ENCODE measurements at regions not wholly inside any gene's neighbourhood (a gene's known extent, or its start where the extent isn't known, plus 50 kb on each side); places are given as distances from the start of the nearest gene placed in this dataset.

DNA sequence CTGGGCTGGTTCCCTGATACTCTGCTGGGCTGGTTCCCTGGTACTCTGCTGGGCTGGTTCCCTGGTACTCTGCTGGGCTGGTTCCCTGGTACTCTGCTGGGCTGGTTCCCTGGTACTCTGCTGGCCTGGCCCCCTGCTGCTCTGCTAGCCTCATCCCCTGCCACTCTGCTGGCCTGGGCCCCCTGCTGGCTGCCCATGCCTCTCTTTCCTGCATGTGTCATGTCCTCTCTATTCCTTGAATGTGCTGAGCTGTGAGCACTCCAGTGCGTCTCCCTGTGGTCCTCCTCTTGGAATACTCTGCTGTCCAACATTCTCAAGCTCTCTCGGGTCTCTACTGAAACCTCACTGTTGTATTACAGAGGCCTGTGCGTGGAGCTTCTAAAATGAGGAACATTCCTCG, 216.3 kb downstream of the RNF144A start:
- TF ChIP-seq EZH2phosphoT487 (IDR thresholded peaks at IDR 0.05; ENCODE audit: borderline replicate concordance, low read length), result no peak
- TF ChIP-seq, protein P1, sequence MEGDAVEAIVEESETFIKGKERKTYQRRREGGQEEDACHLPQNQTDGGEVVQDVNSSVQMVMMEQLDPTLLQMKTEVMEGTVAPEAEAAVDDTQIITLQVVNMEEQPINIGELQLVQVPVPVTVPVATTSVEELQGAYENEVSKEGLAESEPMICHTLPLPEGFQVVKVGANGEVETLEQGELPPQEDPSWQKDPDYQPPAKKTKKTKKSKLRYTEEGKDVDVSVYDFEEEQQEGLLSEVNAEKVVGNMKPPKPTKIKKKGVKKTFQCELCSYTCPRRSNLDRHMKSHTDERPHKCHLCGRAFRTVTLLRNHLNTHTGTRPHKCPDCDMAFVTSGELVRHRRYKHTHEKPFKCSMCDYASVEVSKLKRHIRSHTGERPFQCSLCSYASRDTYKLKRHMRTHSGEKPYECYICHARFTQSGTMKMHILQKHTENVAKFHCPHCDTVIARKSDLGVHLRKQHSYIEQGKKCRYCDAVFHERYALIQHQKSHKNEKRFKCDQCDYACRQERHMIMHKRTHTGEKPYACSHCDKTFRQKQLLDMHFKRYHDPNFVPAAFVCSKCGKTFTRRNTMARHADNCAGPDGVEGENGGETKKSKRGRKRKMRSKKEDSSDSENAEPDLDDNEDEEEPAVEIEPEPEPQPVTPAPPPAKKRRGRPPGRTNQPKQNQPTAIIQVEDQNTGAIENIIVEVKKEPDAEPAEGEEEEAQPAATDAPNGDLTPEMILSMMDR (IDR thresholded peaks at IDR 0.05; ENCODE audit: low read depth, low read length, poor library complexity, severe bottlenecking), result peak; percentile 26
- Histone ChIP-seq H3K4me3 (ENCODE audit: low read length) (no peak overlapping the region), H3K9me2 (replicated peaks; ENCODE audit: control insufficient read depth, low read length) (no peaks in the 10 kb centered on the region), H3K79me2 (ENCODE audit: control insufficient read depth, low read length) (no peaks in the 10 kb centered on the region), H4K20me1 (ENCODE audit: control insufficient read depth, insufficient read depth, low read depth, low read length) (no peaks in the 10 kb centered on the region), H3K4me2 (ENCODE audit: low read length) (no peak overlapping the region), H3K27ac (ENCODE audit: low read depth, low read length) (no peak overlapping the region), H3K36me3 (ENCODE audit: control insufficient read depth, low read length) (no peaks in the 10 kb centered on the region), H3F3A (ENCODE audit: control insufficient read depth, insufficient read depth) (no peaks in the 10 kb centered on the region; the same call in 1 of the 2 replicates), H3K9me3 (ENCODE audit: control insufficient read depth, insufficient read depth, low read length) (no peaks in the 10 kb centered on the region), H3K4me1 (ENCODE audit: control insufficient read depth, low read length) (peaks cover 2% of the 10 kb centered on the region; the same call in 1 of the 2 replicates), H3K27me3 (ENCODE audit: control insufficient read depth, low read length) (peaks cover 3% of the 10 kb centered on the region; the same call in 1 of the 2 replicates)

DNA sequence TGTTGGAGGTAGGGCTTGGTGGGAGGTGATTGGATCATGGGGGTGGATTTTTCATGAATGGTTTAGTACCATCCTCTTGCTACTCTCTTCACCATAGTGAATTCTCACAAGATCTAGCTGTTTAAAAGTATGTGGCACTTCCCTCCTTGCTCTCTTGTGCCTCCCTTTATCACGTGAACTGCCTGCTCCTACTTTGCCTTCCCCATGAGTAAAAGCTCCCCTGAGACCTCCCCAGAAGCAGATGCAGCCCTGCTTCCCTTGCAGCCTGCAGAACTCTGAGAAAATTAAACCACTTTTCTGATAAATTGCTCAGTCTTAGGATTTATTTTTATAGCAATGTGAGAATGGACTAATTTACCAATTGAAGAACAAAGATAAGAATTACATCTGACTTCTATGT, 223.1 kb downstream of the RNF144A start:
- Histone ChIP-seq H3K4me1 (ENCODE audit: control insufficient read depth, low read length) (no peaks in the 10 kb centered on the region), H3K36me3 (ENCODE audit: control insufficient read depth, low read length) (no peaks in the 10 kb centered on the region), H3K4me2 (ENCODE audit: low read length) (no peak overlapping the region), H3K4me3 (ENCODE audit: low read length) (no peak overlapping the region), H3K9me2 (replicated peaks; ENCODE audit: control insufficient read depth, low read length) (no peaks in the 10 kb centered on the region), H3F3A (ENCODE audit: control insufficient read depth, insufficient read depth) (no peaks in the 10 kb centered on the region), H4K20me1 (ENCODE audit: control insufficient read depth, insufficient read depth, low read depth, low read length) (no peaks in the 10 kb centered on the region), H3K27ac (ENCODE audit: low read depth, low read length) (no peak overlapping the region), H3K27me3 (ENCODE audit: control insufficient read depth, low read length) (peaks cover 3% of the 10 kb centered on the region; the same call in 1 of the 2 replicates), H3K9me3 (ENCODE audit: control insufficient read depth, insufficient read depth, low read length) (no peaks in the 10 kb centered on the region), H3K79me2 (ENCODE audit: control insufficient read depth, low read length) (no peaks in the 10 kb centered on the region)
- no peak for TF ChIP-seq EZH2phosphoT487 (IDR thresholded peaks at IDR 0.05; ENCODE audit: borderline replicate concordance, low read length)
- TF ChIP-seq, protein P1 (IDR thresholded peaks at IDR 0.05; ENCODE audit: low read depth, low read length, poor library complexity, severe bottlenecking), result no peak

DNA sequence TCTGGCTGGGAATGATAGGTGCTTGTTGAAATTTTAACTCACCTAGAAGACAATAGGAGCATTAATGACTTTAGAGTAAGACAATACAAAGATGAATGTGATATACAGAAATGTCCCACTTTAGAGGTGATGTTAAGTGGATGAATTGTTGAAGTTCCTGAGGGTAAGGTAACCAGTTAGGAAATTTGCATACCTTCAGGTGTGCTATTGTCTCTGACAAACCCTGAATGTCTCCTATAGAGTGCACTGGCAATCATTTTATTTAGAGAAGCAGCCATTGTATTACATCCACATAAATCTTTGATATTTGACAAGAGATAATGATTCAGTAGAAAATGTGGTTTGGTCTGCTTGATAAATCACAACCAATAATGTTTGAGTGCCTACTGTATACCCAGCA, 228.5 kb downstream of the RNF144A start:
- Histone ChIP-seq H3K4me2 (ENCODE audit: low read length) (no peak overlapping the region), H3K27me3 (ENCODE audit: control insufficient read depth, low read length) (peaks cover 3% of the 10 kb centered on the region; the same call in 1 of the 2 replicates), H3K36me3 (ENCODE audit: control insufficient read depth, low read length) (no peaks in the 10 kb centered on the region), H3K9me3 (ENCODE audit: control insufficient read depth, insufficient read depth, low read length) (no peaks in the 10 kb centered on the region), H3K27ac (ENCODE audit: low read depth, low read length) (no peak overlapping the region), H3K4me1 (ENCODE audit: control insufficient read depth, low read length) (no peaks in the 10 kb centered on the region), H3F3A (ENCODE audit: control insufficient read depth, insufficient read depth) (no peaks in the 10 kb centered on the region), H3K79me2 (ENCODE audit: control insufficient read depth, low read length) (no peaks in the 10 kb centered on the region), H4K20me1 (ENCODE audit: control insufficient read depth, insufficient read depth, low read depth, low read length) (no peaks in the 10 kb centered on the region), H3K9me2 (replicated peaks; ENCODE audit: control insufficient read depth, low read length) (no peaks in the 10 kb centered on the region), H3K4me3 (ENCODE audit: low read length) (no peak overlapping the region)
- TF ChIP-seq, protein P1 (IDR thresholded peaks at IDR 0.05; ENCODE audit: low read depth, low read length, poor library complexity, severe bottlenecking), result no peak
- no peak for TF ChIP-seq EZH2phosphoT487 (IDR thresholded peaks at IDR 0.05; ENCODE audit: borderline replicate concordance, low read length)

Data from DOHH2 (cell line).